GM12892 (cell line): ENCODE measurements at regions not wholly inside any gene's neighbourhood (a gene's known extent, or its start where the extent isn't known, plus 50 kb on each side); places are given as distances from the start of the nearest gene placed in this dataset.

Experiments used
- POLR2A ChIP-seq: IDR thresholded peaks from 2 replicates; pipeline ENCODE4 v1.6.1; 2011; ENCODE audit warnings: low read depth, low read length, control low read depth
- TAF1 ChIP-seq: IDR thresholded peaks from 2 replicates; pipeline ENCODE4 v1.6.1; 2011; ENCODE audit warnings: low read depth, mild to moderate bottlenecking, control low read depth, low read length, borderline replicate concordance

DNA sequence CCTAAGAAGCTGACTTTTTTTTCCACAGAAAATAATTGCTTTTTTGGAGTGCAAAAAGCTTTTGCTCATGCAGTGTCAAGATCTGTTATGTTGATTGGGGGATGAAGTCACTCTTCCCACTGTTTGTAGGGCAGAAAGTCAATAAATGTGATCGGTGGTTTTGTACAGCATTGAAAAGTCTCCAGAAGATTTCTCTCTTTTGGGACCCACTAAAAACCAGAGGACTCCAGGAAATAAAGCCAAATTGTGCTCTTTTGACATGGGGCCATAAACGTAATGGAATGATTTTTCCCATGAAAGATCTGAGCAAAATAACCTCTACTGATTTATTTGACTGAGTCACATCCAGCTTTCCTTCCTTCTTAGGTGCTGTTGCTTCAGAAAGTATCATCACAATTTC lies 122.5 kb downstream of the SNAPC1 start:
- TF ChIP-seq POLR2A (no peak), TAF1 (no peak)
